K562 (cell line): ENCODE measurements at regions not wholly inside any gene's neighbourhood (a gene's known extent, or its start where the extent isn't known, plus 50 kb on each side); places are given as distances from the start of the nearest gene placed in this dataset.

ENCODE experiments used
- ATAC-seq: fragments of 200-7000 bp; cut with Tn5 transposase; 3 replicates; pipeline ENCODE4 v1.9.1; 2020; ENCODE audit warnings: moderate library complexity
- BruUV-seq: library from RNA; stranded (reverse); fragments of 400-500 nt; replicated peaks from 2 replicates; lab custom pipeline; 2021; lab: Mats Ljungman, UMichigan
- CTCF ChIA-PET: fragments of 300-600 bp; formaldehyde crosslinking; extraction: SDS; loops from one replicate; lab custom pipeline; 2021; ENCODE audit warnings: low intra/inter-chr PET ratio; lab: Yijun Ruan, JAX
- POLR2A ChIA-PET: fragments of 300-600, 350-650 bp; sonication (Branson Sonifier 250); formaldehyde crosslinking; extraction: SDS; loops from one replicate; lab custom pipeline; 2021; ENCODE audit warnings: antibody characterized with exemption, inconsistent platforms; lab: Yijun Ruan, JAX
- DNase-seq, 4 experiments: peaks; one replicate each; pipeline versions ENCODE4 v3.0.0 to v3.0.0-alpha.2; 2011 to 2018; ENCODE audit warnings: low spot score in 3 of 4, mixed read lengths in 3 of 4; ENCODE audit errors: extremely low read depth in 1 of 4
- FAIRE-seq: peaks from 2 replicates; lab custom pipeline; 2011; peaks lifted over from hg19 to GRCh38; lab: Jason Lieb, UNC
- H2AFZ ChIP-seq: 2 replicates; pipeline ENCODE4 v1.6.0; 2011; ENCODE audit warnings: low read depth, low read length, control low read depth, inconsistent platforms
- H3K27ac ChIP-seq: fragments of 200-600 bp; 3 replicates; pipeline ENCODE4 v1.8.0; 2011; ENCODE audit warnings: low read depth, mild to moderate bottlenecking, control low read depth, inconsistent platforms, low read length, moderate library complexity, mixed read lengths; ENCODE audit errors: extremely low read depth
- H3K27me3 ChIP-seq, 2 experiments: fragments of 300-600 bp in 1 of 2; 2 replicates in 1 of 2; 3 replicates in 1 of 2; pipeline versions ENCODE4 v1.6.0 to v1.8.0; 2011; ENCODE audit warnings: inconsistent platforms in 2 of 2, low read length in 2 of 2, mild to moderate bottlenecking in 1 of 2, mixed read lengths in 1 of 2, moderate library complexity in 1 of 2; ENCODE audit not compliant: control insufficient read depth in 2 of 2, insufficient read depth in 2 of 2
- H3K36me3 ChIP-seq: fragments of 300-600 bp; 3 replicates; pipeline ENCODE4 v1.8.0; 2011; ENCODE audit warnings: mild to moderate bottlenecking, low read length, inconsistent platforms; ENCODE audit not compliant: control insufficient read depth, insufficient read depth
- H3K4me1 ChIP-seq, 2 experiments: fragments of 200-600 bp in 1 of 2; replicated peaks in 1 of 2; 2 replicates in 1 of 2; 3 replicates in 1 of 2; pipeline versions ENCODE4 v1.5.1 to v1.8.0; 2011; ENCODE audit warnings: inconsistent platforms in 2 of 2, low read length in 2 of 2, mild to moderate bottlenecking in 1 of 2, mixed read lengths in 1 of 2, moderate library complexity in 1 of 2; ENCODE audit not compliant: control insufficient read depth in 2 of 2, insufficient read depth in 2 of 2
- H3K4me2 ChIP-seq: 2 replicates; pipeline ENCODE4 v1.6.1; 2011; ENCODE audit warnings: low read length, control low read depth, inconsistent platforms, mixed read lengths; ENCODE audit not compliant: insufficient read depth
- H3K4me3 ChIP-seq: fragments of 200-600 bp; sonication (generic), shearing (Covaris generic); 2 replicates; pipeline ENCODE4 v1.5.1; 2016; ENCODE audit warnings: control low read depth, inconsistent platforms
- H3K79me2 ChIP-seq: fragments of 200-600 bp; 3 replicates; pipeline ENCODE4 v1.8.0; 2011; ENCODE audit warnings: low read length, inconsistent platforms; ENCODE audit not compliant: control insufficient read depth, insufficient read depth
- H3K9ac ChIP-seq, 2 experiments: 2 replicates each; pipeline versions ENCODE4 v1.6.0 to v1.6.1; 2011; ENCODE audit warnings: low read depth in 2 of 2, low read length in 2 of 2, control low read depth in 1 of 2, inconsistent platforms in 1 of 2, mild to moderate bottlenecking in 1 of 2, mixed read lengths in 1 of 2; ENCODE audit not compliant: insufficient read depth in 1 of 2
- H3K9me1 ChIP-seq: one replicate; pipeline ENCODE4 v1.6.0; 2011; ENCODE audit warnings: inconsistent platforms, mild to moderate bottlenecking, low read length, moderate library complexity; ENCODE audit not compliant: control insufficient read depth, insufficient read depth
- H3K9me3 ChIP-seq: replicated peaks from 2 replicates; pipeline ENCODE4 v1.5.1; 2011; ENCODE audit warnings: low read depth, low read length, inconsistent platforms; ENCODE audit not compliant: control insufficient read depth, insufficient read depth
- H4K20me1 ChIP-seq: replicated peaks from 2 replicates; pipeline ENCODE4 v1.6.1; 2011; ENCODE audit warnings: low read length, inconsistent platforms, mixed read lengths; ENCODE audit not compliant: control insufficient read depth, insufficient read depth
- CAMTA2 ChIP-seq: fragments of 250-450 bp; sonication (Bioruptor Pico); conservative IDR thresholded peaks from 2 replicates; pipeline ENCODE4 v1.5.1; 2022
- CREBBP ChIP-seq: IDR thresholded peaks from one replicate; pipeline ENCODE4 v1.6.1; 2012; ENCODE audit warnings: low read depth, mild to moderate bottlenecking, control low read depth, inconsistent platforms, low read length
- DDX20 ChIP-seq: fragments of 450-650 bp; IDR thresholded peaks from 2 replicates; pipeline ENCODE4 v1.6.1; 2016; ENCODE audit warnings: missing genetic modification characterization, low read depth, mild to moderate bottlenecking, missing compliant biosample characterization, moderate library complexity
- FIP1L1 ChIP-seq: fragments of 200-400 bp; formaldehyde crosslinking; IDR thresholded peaks from 2 replicates; pipeline ENCODE4 v1.6.1; 2018; ENCODE audit warnings: mild to moderate bottlenecking, low read depth, low read length; ENCODE audit not compliant: poor library complexity, severe bottlenecking
- JUN ChIP-seq, 2 experiments: sonication (generic) in 1 of 2; formaldehyde crosslinking in 1 of 2; IDR thresholded peaks; 2 replicates each; pipeline versions ENCODE4 v1.6.1 to v1.8.0; 2012 to 2022; ENCODE audit warnings: borderline replicate concordance in 2 of 2, mild to moderate bottlenecking in 2 of 2, improper control_type of control experiment in 1 of 2, low read depth in 1 of 2, low read length in 1 of 2, missing genetic modification reagents in 1 of 2
- MGA ChIP-seq: fragments of 450-650 bp; IDR thresholded peaks from 2 replicates; pipeline ENCODE4 v1.6.1; 2016; ENCODE audit warnings: mild to moderate bottlenecking, moderate library complexity
- POLR3A ChIP-seq: IDR thresholded peaks from 2 replicates; pipeline ENCODE4 v1.6.1; 2011; ENCODE audit warnings: borderline replicate concordance, mild to moderate bottlenecking, moderate library complexity; ENCODE audit not compliant: insufficient read length, insufficient read depth; ENCODE audit errors: extremely low read depth
- PRMT5 ChIP-seq: sonication (generic); formaldehyde crosslinking; IDR thresholded peaks from 2 replicates; pipeline ENCODE4 v1.5.0; 2020; ENCODE audit warnings: missing genetic modification reagents
- SP2 ChIP-seq: IDR thresholded peaks from 2 replicates; pipeline ENCODE4 v1.6.1; 2011; ENCODE audit warnings: mild to moderate bottlenecking, low read depth, low read length, moderate library complexity; ENCODE audit not compliant: poor library complexity, severe bottlenecking; ENCODE audit errors: extremely low read depth
- THRB ChIP-seq: fragments of 450-650 bp; formaldehyde crosslinking; conservative IDR thresholded peaks from 2 replicates; pipeline ENCODE4 v1.4.0; 2022; ENCODE audit warnings: mild to moderate bottlenecking, missing genetic modification characterization
- XRCC5 ChIP-seq: fragments of 200-400 bp; formaldehyde crosslinking; IDR thresholded peaks from 2 replicates; pipeline ENCODE4 v1.6.1; 2017; ENCODE audit warnings: low read depth, mild to moderate bottlenecking, low read length
- WGBS: fragments of 100-300 bp; shearing (Covaris generic); methylation state at CpG from one replicate; pipeline ENCODE4 v1.1.6; 2016; ENCODE audit warnings: low coverage, mixed read lengths; ENCODE audit not compliant: insufficient coverage; ENCODE audit errors: missing lambda C conversion rate; 5-methylcytosine and 5-hydroxymethylcytosine counted together
- in situ Hi-C: fragments of 300-500 bp; cut with MboI; formaldehyde crosslinking; loops from 4 replicates; pipeline ENCODE4 v1.15.0; 2018; ENCODE audit warnings: inconsistent platforms, mixed read lengths
- intact Hi-C: fragments of 100-400 bp; cut with micrococcal nuclease; formaldehyde crosslinking; loops from 2 replicates; pipeline ENCODE4 v1.14.2; 2022

GRCh38 chr10:90088024-90088317 is 386.6 kb downstream of the KIF20B start:
- no peaks in the 10 kb centered on the region for H3K27me3 ChIP-seq
- H3K9me3 ChIP-seq, result no peaks in the 10 kb centered on the region
- no peak for FAIRE-seq
- intact Hi-C loops (no loop called here), in situ Hi-C loops (no loop called here)
- 2% methylated on average over 4 of the region's 4 CpGs for WGBS
- H3K4me2 ChIP-seq, result no peak overlapping the region
- H3K4me3 ChIP-seq, result no peak overlapping the region
- no peak overlapping the region for H3K27ac ChIP-seq
- no peaks in the 10 kb centered on the region for H3K4me1 ChIP-seq
- no peak overlapping the region for H3K9ac ChIP-seq
- no peak for DNase-seq
- ChIA-PET POLR2A (no interaction called here), CTCF (no interaction called here)
- H3K79me2 ChIP-seq, result no peaks in the 10 kb centered on the region
- no peak for ATAC-seq
- H3K36me3 ChIP-seq, result no peaks in the 10 kb centered on the region
- no TSS peak for BruUV-seq
- H4K20me1 ChIP-seq, result no peaks in the 10 kb centered on the region
- H3K9me1 ChIP-seq, result no peaks in the 10 kb centered on the region
- no peak overlapping the region for H2AFZ ChIP-seq
- TF ChIP-seq JUN (IDR thresholded peaks at IDR 0.05; ENCODE audit: borderline replicate concordance, low read depth, low read length) (no peak), JUN (CRISPR knock-in tag; IDR thresholded peaks at IDR 0.05; ENCODE audit: borderline replicate concordance) (no peak), THRB (CRISPR knock-in tag) (no peak), CREBBP (no peak), CAMTA2 (CRISPR knock-in tag) (no peak), FIP1L1 (no peak), XRCC5 (no peak), DDX20 (tag) (no peak), MGA (no peak), POLR3A (no peak), PRMT5 (CRISPR knock-in tag) (no peak), SP2 (no peak)
